Caco-2 (cell line): ENCODE measurements at regions not wholly inside any gene's neighbourhood (a gene's known extent, or its start where the extent isn't known, plus 50 kb on each side); places are given as distances from the start of the nearest gene placed in this dataset.
"Not testable (repeated sequence)": the region's sequence is repeated elsewhere in the genome, so short reads cannot be mapped to it uniquely, and the experiment has no call there.

Source experiments
- BruUV-seq: library from RNA; stranded (reverse); fragments of 400-500 nt; replicated peaks from 2 replicates; lab custom pipeline; 2021; lab: Mats Ljungman, UMichigan
- CTCF ChIA-PET: fragments of 300-600 bp; sonication (Branson Sonifier 250); formaldehyde crosslinking; loops from one replicate; lab custom pipeline; 2022; ENCODE audit warnings: antibody characterized with exemption; lab: Charles Lee
- POLR2A ChIA-PET: fragments of 300-600 bp; sonication (Branson Sonifier 250); formaldehyde crosslinking; loops from one replicate; lab custom pipeline; 2022; ENCODE audit warnings: antibody characterized with exemption; lab: Charles Lee
- DNase-seq, 2 experiments: peaks; one replicate each; pipeline versions ENCODE4 v3.0.0 to v3.0.0-alpha.2; 2020 to 2022
- H3K27me3 ChIP-seq: replicated peaks from 2 replicates; pipeline ENCODE4 v1.6.0; 2011; ENCODE audit warnings: low read length; ENCODE audit not compliant: control insufficient read depth, insufficient read depth
- H3K36me3 ChIP-seq: 2 replicates; pipeline ENCODE4 v1.5.1; 2011; ENCODE audit warnings: low read length; ENCODE audit not compliant: control insufficient read depth, insufficient read depth
- H3K4me1 ChIP-seq: fragments of 250-450 bp; sonication (Bioruptor Pico); 2 replicates; pipeline ENCODE4 v1.5.1; 2020; ENCODE audit warnings: mild to moderate bottlenecking
- H3K4me3 ChIP-seq: 2 replicates; pipeline ENCODE4 v1.5.1; 2011; ENCODE audit warnings: low read depth, mild to moderate bottlenecking, control low read depth, low read length
- H3K9me3 ChIP-seq: fragments of 250-450 bp; sonication (Bioruptor Pico); 2 replicates; pipeline ENCODE4 v1.5.1; 2020; ENCODE audit warnings: mild to moderate bottlenecking, moderate library complexity
- H3K27ac Mint-ChIP-seq: one replicate; pipeline ENCODE4 v1.8.0; 2022; ENCODE audit warnings: mixed read lengths; ENCODE audit not compliant: unreplicated experiment
- H3K27me3 Mint-ChIP-seq: one replicate; pipeline ENCODE4 v1.8.0; 2022; ENCODE audit warnings: mixed read lengths; ENCODE audit not compliant: insufficient read depth, unreplicated experiment
- H3K36me3 Mint-ChIP-seq: one replicate; pipeline ENCODE4 v1.8.0; 2022; ENCODE audit warnings: mild to moderate bottlenecking, mixed read lengths; ENCODE audit not compliant: insufficient read depth, unreplicated experiment
- H3K4me1 Mint-ChIP-seq: one replicate; pipeline ENCODE4 v1.8.0; 2022; ENCODE audit warnings: low read depth, mixed read lengths; ENCODE audit not compliant: unreplicated experiment
- H3K4me3 Mint-ChIP-seq: one replicate; pipeline ENCODE4 v1.8.0; 2022; ENCODE audit warnings: mild to moderate bottlenecking, moderate library complexity, mixed read lengths; ENCODE audit not compliant: unreplicated experiment
- H3K9me3 Mint-ChIP-seq: one replicate; pipeline ENCODE4 v1.8.0; 2022; ENCODE audit warnings: mixed read lengths; ENCODE audit not compliant: unreplicated experiment
- intact Hi-C: fragments of 100-400 bp; cut with micrococcal nuclease; formaldehyde crosslinking; loops from one replicate; pipeline ENCODE4 v1.10.0; 2022; ENCODE audit not compliant: unreplicated experiment
- TF ChIP-seq, protein P1 (sequence below), 2 experiments: fragments of 200-600 bp in 1 of 2; IDR thresholded peaks; 1 replicate in 1 of 2; 2 replicates in 1 of 2; pipeline versions ENCODE4 v1.5.1 to v1.8.0; 2011 to 2022; ENCODE audit warnings: antibody characterized with exemption in 1 of 2, control low read depth in 1 of 2, inconsistent platforms in 1 of 2, low read depth in 1 of 2, low read length in 1 of 2, mild to moderate bottlenecking in 1 of 2, moderate library complexity in 1 of 2; ENCODE audit not compliant: insufficient read depth in 1 of 2, severe bottlenecking in 1 of 2, unreplicated experiment in 1 of 2

DNA sequence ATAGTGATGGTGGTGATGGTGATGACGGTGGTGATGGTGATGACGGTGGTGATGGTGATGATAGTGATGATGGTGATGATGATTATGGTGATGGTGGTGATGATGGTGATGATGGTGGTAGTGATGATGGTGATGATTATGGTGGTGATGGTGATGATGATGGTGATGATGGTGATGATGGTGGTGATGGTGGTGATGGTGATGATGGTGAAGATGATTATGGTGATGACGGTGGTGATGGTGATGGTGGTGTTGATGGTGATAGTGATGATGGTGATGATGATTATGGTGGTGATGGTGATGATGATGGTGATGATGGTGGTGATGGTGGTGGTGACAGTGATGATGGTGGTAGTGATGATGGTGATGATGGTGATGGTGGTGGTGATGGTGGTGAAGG, 149.2 kb upstream of the IRX1 start:
- TF ChIP-seq, protein P1, sequence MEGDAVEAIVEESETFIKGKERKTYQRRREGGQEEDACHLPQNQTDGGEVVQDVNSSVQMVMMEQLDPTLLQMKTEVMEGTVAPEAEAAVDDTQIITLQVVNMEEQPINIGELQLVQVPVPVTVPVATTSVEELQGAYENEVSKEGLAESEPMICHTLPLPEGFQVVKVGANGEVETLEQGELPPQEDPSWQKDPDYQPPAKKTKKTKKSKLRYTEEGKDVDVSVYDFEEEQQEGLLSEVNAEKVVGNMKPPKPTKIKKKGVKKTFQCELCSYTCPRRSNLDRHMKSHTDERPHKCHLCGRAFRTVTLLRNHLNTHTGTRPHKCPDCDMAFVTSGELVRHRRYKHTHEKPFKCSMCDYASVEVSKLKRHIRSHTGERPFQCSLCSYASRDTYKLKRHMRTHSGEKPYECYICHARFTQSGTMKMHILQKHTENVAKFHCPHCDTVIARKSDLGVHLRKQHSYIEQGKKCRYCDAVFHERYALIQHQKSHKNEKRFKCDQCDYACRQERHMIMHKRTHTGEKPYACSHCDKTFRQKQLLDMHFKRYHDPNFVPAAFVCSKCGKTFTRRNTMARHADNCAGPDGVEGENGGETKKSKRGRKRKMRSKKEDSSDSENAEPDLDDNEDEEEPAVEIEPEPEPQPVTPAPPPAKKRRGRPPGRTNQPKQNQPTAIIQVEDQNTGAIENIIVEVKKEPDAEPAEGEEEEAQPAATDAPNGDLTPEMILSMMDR (IDR thresholded peaks at IDR 0.05; ENCODE audit: insufficient read depth in 1 of 2, low read depth in 1 of 2, low read length in 1 of 2, severe bottlenecking in 1 of 2, unreplicated experiment in 1 of 2) = no peak
- no TSS peak for BruUV-seq
- CTCF ChIA-PET = no interaction called here

DNA sequence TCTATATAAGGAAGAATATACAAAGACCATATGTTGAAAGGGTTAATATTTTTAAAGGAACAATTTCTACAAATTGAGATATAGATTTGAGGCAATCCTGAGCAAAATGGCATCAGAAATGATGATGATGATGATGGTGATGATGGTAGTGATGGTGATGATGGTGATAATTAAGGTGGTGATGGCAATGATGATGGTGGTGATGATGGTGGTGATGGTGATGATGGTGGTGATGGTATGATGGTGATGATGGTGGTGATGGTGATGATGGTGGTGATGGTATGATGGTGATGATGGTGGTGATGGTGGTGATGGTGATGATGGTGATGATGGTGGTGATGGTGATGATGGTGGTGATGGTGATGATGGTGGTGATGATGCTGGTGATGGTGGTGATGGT, 150.1 kb upstream of the IRX1 start:
- H3K4me1 ChIP-seq, H3K9me3 ChIP-seq, H3K36me3 Mint-ChIP-seq, DNase-seq, H3K27me3 ChIP-seq, H3K9me3 Mint-ChIP-seq, POLR2A ChIA-PET, H3K27ac Mint-ChIP-seq, H3K4me3 Mint-ChIP-seq, H3K4me1 Mint-ChIP-seq, BruUV-seq, intact Hi-C loops, CTCF ChIA-PET, H3K27me3 Mint-ChIP-seq, H3K36me3 ChIP-seq, H3K4me3 ChIP-seq: not testable (repeated sequence)

More for the DNA sequence above, 149.2 kb upstream of the IRX1 start:
- intact Hi-C loops = no loop called here
- H3K4me1 ChIP-seq = no peaks in the 10 kb centered on the region
- Mint-ChIP-seq H3K27ac (no peak overlapping the region), H3K9me3 (no peaks in the 10 kb centered on the region), H3K4me3 (no peak overlapping the region), H3K27me3 (no peaks in the 10 kb centered on the region), H3K4me1 (no peaks in the 10 kb centered on the region), H3K36me3 (peaks cover 5% of the 10 kb centered on the region)
- H3K4me3 ChIP-seq = no peak overlapping the region
- DNase-seq = no peak
- H3K36me3 ChIP-seq = no peaks in the 10 kb centered on the region
- H3K9me3 ChIP-seq = peaks cover 5% of the 10 kb centered on the region; the same call in 1 of the 2 replicates
- no peaks in the 10 kb centered on the region for H3K27me3 ChIP-seq
- POLR2A ChIA-PET = no interaction called here

DNA sequence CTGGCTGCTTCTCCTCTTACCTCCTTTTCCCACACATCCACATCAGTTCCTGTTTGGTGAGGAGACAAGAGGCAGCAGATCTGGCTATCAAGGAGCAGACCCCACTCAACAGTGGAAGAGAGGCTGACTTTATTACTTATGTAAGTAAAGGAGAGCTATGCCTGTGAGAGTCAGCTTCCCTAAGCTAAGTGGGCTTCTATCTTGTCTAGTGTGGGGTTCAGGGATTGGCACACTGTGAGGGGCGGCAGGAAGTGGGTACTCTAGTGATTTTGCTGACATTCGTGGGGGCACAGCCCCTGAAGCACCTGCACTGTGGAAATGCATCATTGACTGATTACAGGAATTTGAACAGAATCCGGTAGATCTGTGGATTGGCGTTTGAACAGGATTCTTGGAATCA, 163.5 kb upstream of the IRX1 start:
- H3K36me3 ChIP-seq = no peaks in the 10 kb centered on the region
- Mint-ChIP-seq H3K4me1 (no peaks in the 10 kb centered on the region), H3K36me3 (no peaks in the 10 kb centered on the region), H3K4me3 (no peak overlapping the region), H3K27me3 (no peaks in the 10 kb centered on the region), H3K27ac (no peak overlapping the region), H3K9me3 (no peaks in the 10 kb centered on the region)
- TF ChIP-seq, protein P1 (IDR thresholded peaks at IDR 0.05; ENCODE audit: insufficient read depth in 1 of 2, low read depth in 1 of 2, low read length in 1 of 2, severe bottlenecking in 1 of 2, unreplicated experiment in 1 of 2) = no peak
- no peak for DNase-seq
- intact Hi-C loops = no loop called here
- no peaks in the 10 kb centered on the region for H3K4me1 ChIP-seq
- BruUV-seq = no TSS peak
- CTCF ChIA-PET = no interaction called here
- POLR2A ChIA-PET = no interaction called here
- no peak overlapping the region for H3K4me3 ChIP-seq
- H3K9me3 ChIP-seq = no peaks in the 10 kb centered on the region
- no peaks in the 10 kb centered on the region for H3K27me3 ChIP-seq

DNA sequence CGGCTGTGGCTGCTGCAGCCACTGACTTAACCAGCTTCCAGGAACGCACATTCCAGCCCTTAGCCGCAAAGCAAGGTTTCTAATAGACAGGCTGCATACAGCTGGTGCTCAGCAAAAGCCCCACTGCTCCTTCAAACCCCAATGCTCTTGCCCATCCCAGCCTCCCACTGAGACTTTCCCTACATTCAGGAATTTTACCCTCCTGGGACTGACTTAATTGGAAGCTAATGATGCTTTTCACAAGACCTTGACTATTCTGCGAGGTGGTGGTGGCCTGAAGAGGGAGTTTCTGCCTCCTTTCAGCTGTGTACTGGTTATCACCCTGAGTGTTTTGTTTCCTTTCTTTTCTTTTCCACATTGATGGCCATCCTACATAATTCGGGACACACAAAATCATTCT, 164.9 kb upstream of the IRX1 start:
- Histone ChIP-seq H3K4me1 (no peaks in the 10 kb centered on the region), H3K36me3 (no peaks in the 10 kb centered on the region), H3K4me3 (no peak overlapping the region), H3K9me3 (no peaks in the 10 kb centered on the region), H3K27me3 (no peaks in the 10 kb centered on the region)
- H3K4me3 Mint-ChIP-seq = no peak overlapping the region
- H3K36me3 Mint-ChIP-seq = no peaks in the 10 kb centered on the region
- TF ChIP-seq, protein P1 (IDR thresholded peaks at IDR 0.05; ENCODE audit: insufficient read depth in 1 of 2, low read depth in 1 of 2, low read length in 1 of 2, severe bottlenecking in 1 of 2, unreplicated experiment in 1 of 2) = no peak
- DNase-seq = no peak
- H3K9me3 Mint-ChIP-seq = no peaks in the 10 kb centered on the region
- CTCF ChIA-PET = no interaction called here
- POLR2A ChIA-PET = no interaction called here
- intact Hi-C loops = no loop called here
- no peak overlapping the region for H3K27ac Mint-ChIP-seq
- H3K4me1 Mint-ChIP-seq = no peaks in the 10 kb centered on the region
- no peaks in the 10 kb centered on the region for H3K27me3 Mint-ChIP-seq
- no TSS peak for BruUV-seq
